ENCODE measurements at regions not wholly inside any gene's neighbourhood (a gene's known extent, or its start where the extent isn't known, plus 50 kb on each side); places are given as distances from the start of the nearest gene placed in this dataset.

DNA sequence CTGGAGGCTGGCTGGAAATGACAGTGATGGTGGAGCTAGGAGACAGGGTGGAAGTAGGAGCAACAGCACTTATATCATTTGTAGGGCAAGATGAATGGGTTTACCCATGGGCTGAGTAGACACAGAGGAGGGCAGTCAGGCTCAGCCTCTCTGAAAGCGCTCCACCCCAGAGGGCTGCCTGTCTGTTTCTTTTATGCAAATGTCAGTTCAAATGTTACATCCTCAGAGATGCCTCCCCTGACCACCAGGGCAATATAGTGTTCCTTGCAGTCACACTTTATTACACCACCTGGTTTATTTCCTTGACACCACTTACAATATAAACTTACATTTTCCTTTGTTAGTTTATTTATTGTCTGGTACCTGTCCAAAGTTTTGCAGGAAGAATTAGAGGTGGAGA lies 159.5 kb upstream of the IL12B start:
- H3K4me2 ChIP-seq (ENCODE audit: unreplicated experiment), result no peak overlapping the region
- no peak overlapping the region for H2AFZ ChIP-seq
- no peak overlapping the region for H3K27ac ChIP-seq
- H3K9ac ChIP-seq, result no peak overlapping the region
- no peaks in the 10 kb centered on the region for H3K4me1 ChIP-seq (ENCODE audit: insufficient read depth)
- no peaks in the 10 kb centered on the region for H3K79me2 ChIP-seq (ENCODE audit: insufficient read depth)
- no peaks in the 10 kb centered on the region for H3F3A ChIP-seq (ENCODE audit: insufficient read depth)
- no peaks in the 10 kb centered on the region for H3K9me3 ChIP-seq (ENCODE audit: low read depth)
- TF ChIP-seq EZH2phosphoT487 (IDR thresholded peaks at IDR 0.05; ENCODE audit: insufficient read depth, low read depth) (no peak), EZH2 (IDR thresholded peaks at IDR 0.05; ENCODE audit: insufficient read depth, poor library complexity, severe bottlenecking) (no peak)
- no peaks in the 10 kb centered on the region for H3K9me2 ChIP-seq (ENCODE audit: insufficient read depth)
- H3K36me3 ChIP-seq (ENCODE audit: low read depth), result no peaks in the 10 kb centered on the region
- 89 to 100% methylated on average over 1 of the region's 1 CpG for WGBS, 2 experiments (ENCODE audit: low coverage in 1 of 2, low lambda C conversion rate in 2 of 2, missing lambda C conversion rate in 2 of 2)
- no peaks in the 10 kb centered on the region for H3K27me3 ChIP-seq (replicated peaks; ENCODE audit: insufficient read depth)
- no peak overlapping the region for H3K4me3 ChIP-seq
- in situ Hi-C loops (cut with MboI), result no loop called here
- H4K20me1 ChIP-seq (ENCODE audit: insufficient read depth), result no peaks in the 10 kb centered on the region
- no peak for DNase-seq

DNA sequence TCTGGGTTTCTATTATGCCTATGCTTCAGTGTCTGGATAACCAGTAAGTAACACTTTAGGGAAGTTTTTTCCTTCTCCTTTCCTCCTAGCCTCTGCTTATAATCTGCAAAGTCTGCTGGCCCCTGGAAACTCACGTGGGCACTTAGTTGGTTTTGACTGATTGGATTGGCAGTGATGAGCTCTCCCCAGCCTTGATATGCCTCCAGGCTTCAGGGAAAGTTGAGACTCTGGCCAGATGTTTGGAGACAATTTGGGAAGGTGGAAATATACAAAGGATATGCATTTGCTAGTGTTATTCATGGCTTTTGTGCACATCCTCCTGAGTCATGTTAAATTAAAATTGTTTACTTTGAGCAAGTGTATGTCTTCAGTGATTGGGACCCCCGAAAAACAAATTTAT lies 160.2 kb upstream of the IL12B start:
- 34 to 44% methylated on average over 2 of the region's 2 CpGs for WGBS, 2 experiments (ENCODE audit: low coverage in 1 of 2, low lambda C conversion rate in 2 of 2, missing lambda C conversion rate in 2 of 2)
- Histone ChIP-seq H3K27ac (no peak overlapping the region), H3K4me3 (no peak overlapping the region), H3K4me1 (ENCODE audit: insufficient read depth) (no peaks in the 10 kb centered on the region), H3K9me2 (ENCODE audit: insufficient read depth) (no peaks in the 10 kb centered on the region), H3K9ac (no peak overlapping the region), H2AFZ (no peak overlapping the region), H3K36me3 (ENCODE audit: low read depth) (no peaks in the 10 kb centered on the region), H4K20me1 (ENCODE audit: insufficient read depth) (no peaks in the 10 kb centered on the region), H3K79me2 (ENCODE audit: insufficient read depth) (no peaks in the 10 kb centered on the region), H3K27me3 (replicated peaks; ENCODE audit: insufficient read depth) (no peaks in the 10 kb centered on the region), H3K4me2 (ENCODE audit: unreplicated experiment) (no peak overlapping the region), H3K9me3 (ENCODE audit: low read depth) (no peaks in the 10 kb centered on the region), H3F3A (ENCODE audit: insufficient read depth) (no peaks in the 10 kb centered on the region)
- in situ Hi-C loops (cut with MboI), result no loop called here
- TF ChIP-seq EZH2phosphoT487 (IDR thresholded peaks at IDR 0.05; ENCODE audit: insufficient read depth, low read depth), result no peak
- DNase-seq, result no peak

DNA sequence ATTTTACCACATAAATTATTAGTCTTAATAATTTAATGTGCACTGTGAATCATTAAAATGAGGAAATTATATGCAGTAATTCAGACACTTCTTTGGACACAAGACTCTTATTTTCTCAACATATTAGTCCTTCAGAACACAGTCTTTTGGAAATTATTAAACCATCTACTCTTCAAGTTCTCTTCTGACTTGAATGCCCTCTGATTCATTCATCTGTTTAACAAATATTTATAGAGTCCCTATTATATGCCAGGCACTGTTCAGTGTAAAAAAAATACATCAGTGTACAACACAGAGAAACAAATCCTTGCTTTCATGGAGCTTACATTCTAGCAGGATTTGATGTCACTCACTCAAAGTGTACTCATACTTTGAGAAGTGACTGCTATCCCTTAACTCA lies 163.4 kb upstream of the IL12B start:
- no peak overlapping the region for H3K4me2 ChIP-seq (ENCODE audit: unreplicated experiment)
- no peaks in the 10 kb centered on the region for H3K9me3 ChIP-seq (ENCODE audit: low read depth)
- H3K79me2 ChIP-seq (ENCODE audit: insufficient read depth), result no peaks in the 10 kb centered on the region
- H3K36me3 ChIP-seq (ENCODE audit: low read depth), result no peaks in the 10 kb centered on the region
- no peak overlapping the region for H2AFZ ChIP-seq
- no peak for TF ChIP-seq EZH2phosphoT487 (IDR thresholded peaks at IDR 0.05; ENCODE audit: insufficient read depth, low read depth)
- TF ChIP-seq EZH2 (IDR thresholded peaks at IDR 0.05; ENCODE audit: insufficient read depth, poor library complexity, severe bottlenecking), result no peak
- no peak for DNase-seq
- H3K4me3 ChIP-seq, result no peak overlapping the region
- H3K27me3 ChIP-seq (replicated peaks; ENCODE audit: insufficient read depth), result no peaks in the 10 kb centered on the region
- no peaks in the 10 kb centered on the region for H4K20me1 ChIP-seq (ENCODE audit: insufficient read depth)
- in situ Hi-C loops (cut with MboI), result no loop called here
- H3K27ac ChIP-seq, result no peak overlapping the region
- H3K4me1 ChIP-seq (ENCODE audit: insufficient read depth), result no peaks in the 10 kb centered on the region
- H3K9me2 ChIP-seq (ENCODE audit: insufficient read depth), result no peaks in the 10 kb centered on the region
- H3K9ac ChIP-seq, result no peak overlapping the region
- H3F3A ChIP-seq (ENCODE audit: insufficient read depth), result no peaks in the 10 kb centered on the region

DNA sequence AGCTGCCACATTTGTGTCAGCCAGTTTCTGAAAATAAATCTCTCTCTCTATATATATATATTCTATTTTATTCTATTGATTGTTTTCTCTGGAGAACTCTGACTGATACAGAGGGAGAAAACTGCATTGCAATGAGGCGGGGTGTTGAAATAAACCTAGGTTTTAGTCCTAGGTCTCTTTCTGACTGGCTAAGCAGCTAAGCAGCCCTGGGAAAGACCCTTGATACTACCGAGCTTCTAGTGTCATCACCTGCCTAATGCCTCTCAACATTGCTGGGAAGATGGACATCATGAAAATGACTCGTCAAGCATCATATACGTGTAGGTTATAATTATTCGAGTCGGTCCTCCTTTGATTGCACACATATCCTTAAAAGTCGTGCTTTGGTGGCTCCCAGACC lies 166.5 kb upstream of the IL12B start:
- WGBS, 2 experiments (ENCODE audit: low coverage in 1 of 2, low lambda C conversion rate in 2 of 2, missing lambda C conversion rate in 2 of 2), result 65 to 78% methylated on average over 7 of the region's 7 CpGs
- no peaks in the 10 kb centered on the region for H3K9me2 ChIP-seq (ENCODE audit: insufficient read depth)
- H3K79me2 ChIP-seq (ENCODE audit: insufficient read depth), result no peaks in the 10 kb centered on the region
- no peaks in the 10 kb centered on the region for H3K36me3 ChIP-seq (ENCODE audit: low read depth)
- no peak overlapping the region for H3K9ac ChIP-seq
- H3K27me3 ChIP-seq (replicated peaks; ENCODE audit: insufficient read depth), result no peaks in the 10 kb centered on the region
- no peak for DNase-seq
- no peaks in the 10 kb centered on the region for H3K4me1 ChIP-seq (ENCODE audit: insufficient read depth)
- TF ChIP-seq EZH2phosphoT487 (IDR thresholded peaks at IDR 0.05; ENCODE audit: insufficient read depth, low read depth) (no peak), EZH2 (IDR thresholded peaks at IDR 0.05; ENCODE audit: insufficient read depth, poor library complexity, severe bottlenecking) (no peak)
- no peak overlapping the region for H3K4me3 ChIP-seq
- H3K4me2 ChIP-seq (ENCODE audit: unreplicated experiment), result no peak overlapping the region
- H3F3A ChIP-seq (ENCODE audit: insufficient read depth), result no peaks in the 10 kb centered on the region
- H2AFZ ChIP-seq, result no peak overlapping the region
- H3K9me3 ChIP-seq (ENCODE audit: low read depth), result no peaks in the 10 kb centered on the region
- in situ Hi-C loops (cut with MboI), result no loop called here
- H4K20me1 ChIP-seq (ENCODE audit: insufficient read depth), result no peaks in the 10 kb centered on the region
- H3K27ac ChIP-seq, result no peak overlapping the region

- H3K9me3 ChIP-seq (ENCODE audit: low read depth), result no peaks in the 10 kb centered on the region
- H3K4me2 ChIP-seq (ENCODE audit: unreplicated experiment), result no peak overlapping the region
- 77 to 82% methylated on average over 2 of the region's 2 CpGs for WGBS, 2 experiments (ENCODE audit: low coverage in 1 of 2, low lambda C conversion rate in 2 of 2, missing lambda C conversion rate in 2 of 2)
- no peaks in the 10 kb centered on the region for H3K36me3 ChIP-seq (ENCODE audit: low read depth)
- H3K4me3 ChIP-seq, result no peak overlapping the region
- no peak overlapping the region for H3K27ac ChIP-seq
- no peaks in the 10 kb centered on the region for H3K9me2 ChIP-seq (ENCODE audit: insufficient read depth)
- no peaks in the 10 kb centered on the region for H4K20me1 ChIP-seq (ENCODE audit: insufficient read depth)
- no peaks in the 10 kb centered on the region for H3K4me1 ChIP-seq (ENCODE audit: insufficient read depth)
- no peak overlapping the region for H3K9ac ChIP-seq
- DNase-seq, result no peak
- in situ Hi-C loops (cut with MboI), result no loop called here
- no peak overlapping the region for H2AFZ ChIP-seq
- H3K27me3 ChIP-seq (replicated peaks; ENCODE audit: insufficient read depth), result no peaks in the 10 kb centered on the region
- H3F3A ChIP-seq (ENCODE audit: insufficient read depth), result no peaks in the 10 kb centered on the region
- TF ChIP-seq EZH2phosphoT487 (IDR thresholded peaks at IDR 0.05; ENCODE audit: insufficient read depth, low read depth) (no peak), EZH2 (IDR thresholded peaks at IDR 0.05; ENCODE audit: insufficient read depth, poor library complexity, severe bottlenecking) (no peak)
- H3K79me2 ChIP-seq (ENCODE audit: insufficient read depth), result no peaks in the 10 kb centered on the region
Measured at GRCh38 chr5:159497221-159497620, 166.9 kb upstream of the IL12B start.

All from GM23248 (cell line).